ACC112 (cell line): ENCODE measurements at regions not wholly inside any gene's neighbourhood (a gene's known extent, or its start where the extent isn't known, plus 50 kb on each side); places are given as distances from the start of the nearest gene placed in this dataset.
A peak's percentile ranks its signal among the peaks of the same experiment; 100 is the strongest.

Experiments
- H2AFZ ChIP-seq: fragments of 200-600 bp; sonication (generic); one replicate; pipeline ENCODE4 v1.6.0; 2017; ENCODE audit warnings: antibody characterized with exemption, low read length; ENCODE audit not compliant: unreplicated experiment
- H3K27ac ChIP-seq: fragments of 200-600 bp; sonication (generic); 2 replicates; pipeline ENCODE4 v1.5.1; 2014; ENCODE audit warnings: low read depth, mild to moderate bottlenecking, antibody characterized with exemption, low read length, moderate library complexity
- H3K27me3 ChIP-seq: fragments of 200-600 bp; sonication (generic); 2 replicates; pipeline ENCODE4 v1.6.1; 2014; ENCODE audit warnings: mild to moderate bottlenecking, antibody characterized with exemption, low read length, moderate library complexity, mixed read lengths; ENCODE audit not compliant: insufficient read depth
- H3K36me3 ChIP-seq: fragments of 200-600 bp; sonication (generic); 2 replicates; pipeline ENCODE4 v1.6.1; 2016; ENCODE audit warnings: mild to moderate bottlenecking, antibody characterized with exemption, low read length, moderate library complexity, mixed read lengths; ENCODE audit not compliant: insufficient read depth
- H3K4me1 ChIP-seq: fragments of 200-600 bp; sonication (generic); one replicate; pipeline ENCODE4 v1.6.1; 2016; ENCODE audit warnings: low read length, mixed read lengths; ENCODE audit not compliant: insufficient read depth, unreplicated experiment, control insufficient read depth
- H3K4me3 ChIP-seq: fragments of 200-600 bp; sonication (generic); 2 replicates; pipeline ENCODE4 v1.5.1; 2014; ENCODE audit warnings: mild to moderate bottlenecking, low read depth, low read length
- H3K79me2 ChIP-seq: fragments of 200-600 bp; sonication (generic); one replicate; pipeline ENCODE4 v1.6.0; 2016; ENCODE audit warnings: low read length; ENCODE audit not compliant: control insufficient read depth, unreplicated experiment, insufficient read depth

DNA sequence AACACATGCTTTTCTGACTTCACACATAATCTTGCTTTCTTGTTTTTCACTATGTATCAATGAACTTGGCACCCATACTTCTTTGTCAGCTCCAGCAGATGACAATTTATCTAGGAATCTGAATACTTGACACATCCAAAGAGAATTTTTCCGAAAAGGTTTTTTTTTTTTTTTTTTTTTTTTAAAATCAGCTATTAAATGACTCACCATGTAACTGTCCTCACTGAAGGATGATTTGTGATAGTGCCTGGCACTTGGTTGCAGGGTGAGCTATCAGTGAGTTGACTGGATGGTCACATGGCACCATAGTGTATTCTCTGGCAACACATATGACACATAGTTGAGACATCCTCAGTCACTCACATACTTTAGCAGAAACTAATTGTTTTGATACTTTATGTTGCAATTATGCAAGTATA is 133.4 kb upstream of the E2F8 start:
- Histone ChIP-seq H3K4me3 (peak overlapping the region; percentile 18; the same call in 1 of the 2 replicates), H3K36me3 (no peaks in the 10 kb centered on the region), H3K27me3 (no peaks in the 10 kb centered on the region), H3K79me2 (peaks cover 85% of the 10 kb centered on the region), H3K4me1 (peaks cover 85% of the 10 kb centered on the region), H3K27ac (peak overlapping the region; percentile 96), H2AFZ (no peak overlapping the region)

DNA sequence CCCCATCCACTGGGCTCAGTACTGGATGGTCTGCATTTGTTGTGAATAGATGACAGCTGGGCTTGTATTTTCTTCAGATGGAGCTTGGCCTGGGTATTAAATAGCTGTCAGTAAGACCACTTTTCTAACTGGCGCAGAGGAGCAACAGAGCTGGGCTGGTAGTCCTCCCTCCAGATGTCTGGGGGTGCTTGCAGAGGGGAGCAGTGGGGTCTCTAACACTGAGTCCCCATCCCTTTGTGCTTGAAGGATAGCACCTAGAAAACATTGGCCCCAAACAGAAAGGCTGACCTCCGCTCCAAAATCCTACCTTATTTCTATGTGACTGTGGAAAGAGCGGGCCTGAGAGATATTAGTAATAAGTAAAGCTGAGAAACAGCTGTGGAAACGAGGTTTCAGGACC is 131.6 kb upstream of the E2F8 start:
- peaks cover 96% of the 10 kb centered on the region for H3K4me1 ChIP-seq
- no peaks in the 10 kb centered on the region for H3K27me3 ChIP-seq
- peaks cover 83% of the 10 kb centered on the region for H3K79me2 ChIP-seq
- no peaks in the 10 kb centered on the region for H3K36me3 ChIP-seq
- peak overlapping the region; percentile 96 for H3K27ac ChIP-seq
- no peak overlapping the region for H3K4me3 ChIP-seq
- H2AFZ ChIP-seq, result no peak overlapping the region

DNA sequence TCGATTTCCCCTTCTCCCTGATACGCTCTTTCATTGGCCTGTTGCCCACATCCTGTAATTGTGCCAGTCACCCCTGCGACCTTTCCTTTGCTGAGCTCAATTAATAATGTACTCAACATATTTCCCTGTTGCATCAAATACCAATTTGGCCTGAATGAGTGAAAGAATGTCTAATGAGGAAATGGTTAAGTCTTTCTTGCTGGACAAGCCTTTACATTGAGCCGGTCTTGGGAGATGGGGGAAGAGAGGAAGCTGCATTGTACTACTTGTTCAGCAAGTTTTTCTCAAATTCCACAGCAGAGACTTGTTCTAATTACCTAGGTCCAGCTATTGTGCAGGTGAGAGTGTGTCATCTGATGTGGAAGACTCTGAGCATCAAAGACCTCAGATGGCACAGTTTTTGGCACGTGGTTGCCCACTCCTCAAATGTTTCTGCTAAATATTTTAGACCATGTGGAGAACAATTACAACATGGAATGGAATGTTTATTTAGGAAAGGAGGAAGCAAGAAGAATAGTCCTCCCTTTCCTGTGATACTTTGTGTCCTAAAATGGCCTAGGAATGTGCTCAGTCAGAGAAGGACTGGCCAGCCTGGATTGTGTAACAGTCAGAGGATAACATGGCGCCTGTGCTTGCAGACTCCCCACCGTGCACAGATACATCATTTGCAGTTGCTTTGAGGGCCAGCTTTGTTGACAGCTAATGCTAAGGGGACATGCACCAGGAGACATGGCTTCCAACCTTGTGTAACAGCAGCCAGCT is 129.5 kb upstream of the E2F8 start:
- peak overlapping the region; percentile 10 for H2AFZ ChIP-seq

DNA sequence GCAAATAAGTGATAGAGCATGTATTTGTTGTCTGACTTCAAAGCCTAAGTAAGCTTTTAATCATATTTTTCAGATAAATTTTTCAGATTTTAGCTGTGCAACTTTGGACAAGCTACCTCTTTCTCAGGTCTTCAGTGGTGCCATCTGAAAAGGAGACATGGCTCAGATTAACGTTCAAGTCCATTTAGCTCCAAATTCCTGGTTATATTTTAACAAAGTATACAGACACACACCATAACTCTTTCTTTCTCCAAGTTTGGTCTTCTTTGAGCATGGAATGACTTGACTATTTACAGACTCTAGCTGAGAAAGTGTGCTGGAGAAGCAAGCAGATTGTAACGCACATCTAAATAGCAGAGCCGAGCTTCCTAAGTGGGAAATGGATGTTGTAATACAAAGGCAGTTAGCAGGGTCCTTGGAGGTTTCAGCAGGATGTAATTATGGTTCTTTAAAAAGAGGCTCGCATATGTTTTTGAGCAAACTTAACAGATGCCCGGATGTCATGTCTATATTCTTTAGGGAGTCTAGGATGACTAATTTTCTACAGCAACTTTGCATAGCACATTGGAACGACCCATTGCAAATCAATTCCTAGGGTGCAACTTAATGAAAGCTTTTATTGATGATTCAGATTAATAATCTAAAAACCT is 128.1 kb upstream of the E2F8 start:
- Histone ChIP-seq H3K4me3 (peak overlapping the region; percentile 1; the same call in 1 of the 2 replicates), H3K27me3 (no peaks in the 10 kb centered on the region), H3K79me2 (peaks cover 85% of the 10 kb centered on the region), H3K4me1 (peaks cover 100% of the 10 kb centered on the region), H2AFZ (peak overlapping the region; percentile 8), H3K36me3 (no peaks in the 10 kb centered on the region), H3K27ac (peak overlapping the region; percentile 96)

More for the DNA sequence above, 129.5 kb upstream of the E2F8 start:
- Histone ChIP-seq H3K27ac (peak overlapping the region; percentile 96), H3K27me3 (no peaks in the 10 kb centered on the region), H3K4me3 (peak overlapping the region; percentile 1; the same call in 1 of the 2 replicates), H3K4me1 (peaks cover 100% of the 10 kb centered on the region), H3K36me3 (no peaks in the 10 kb centered on the region), H3K79me2 (peaks cover 79% of the 10 kb centered on the region)

DNA sequence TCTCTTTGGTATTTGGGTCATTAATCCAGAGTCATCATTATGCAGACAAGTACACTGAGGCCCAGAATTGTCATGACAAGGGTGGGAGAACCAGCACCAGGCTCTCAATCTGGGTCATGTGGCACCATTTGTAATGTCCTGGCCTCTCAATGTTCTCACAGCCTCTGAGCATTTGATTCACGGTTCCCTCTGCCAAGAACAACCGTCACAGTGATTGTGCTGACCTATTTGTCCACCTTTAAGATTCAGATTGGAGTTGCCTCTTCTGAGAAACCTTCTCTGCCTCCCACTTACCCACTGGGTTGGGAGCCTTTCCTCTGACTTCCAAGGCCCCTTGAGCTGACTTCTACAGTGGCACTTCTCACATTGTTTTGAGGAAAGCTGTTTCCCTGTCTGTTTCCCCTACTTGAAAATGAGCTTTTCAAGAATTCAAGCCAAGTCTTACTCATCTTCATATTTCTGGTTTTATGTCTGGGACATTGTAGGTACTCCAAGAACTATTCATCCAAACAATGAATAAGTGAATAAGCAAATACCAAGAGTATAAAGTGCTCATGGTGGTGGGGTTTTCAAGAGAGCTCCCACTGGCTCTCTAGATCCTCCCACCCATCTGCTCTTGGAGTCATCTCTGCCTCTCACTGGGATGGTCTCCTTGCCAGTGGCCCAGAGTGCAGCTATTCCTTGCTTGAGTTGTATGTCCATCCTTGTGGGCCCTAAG is 126.4 kb upstream of the E2F8 start:
- Histone ChIP-seq H3K79me2 (peaks cover 76% of the 10 kb centered on the region), H3K36me3 (no peaks in the 10 kb centered on the region), H3K27ac (peak overlapping the region; percentile 96), H2AFZ (no peak overlapping the region), H3K4me3 (peak overlapping the region; percentile 18; the same call in 1 of the 2 replicates), H3K4me1 (peaks cover 88% of the 10 kb centered on the region), H3K27me3 (no peaks in the 10 kb centered on the region)

DNA sequence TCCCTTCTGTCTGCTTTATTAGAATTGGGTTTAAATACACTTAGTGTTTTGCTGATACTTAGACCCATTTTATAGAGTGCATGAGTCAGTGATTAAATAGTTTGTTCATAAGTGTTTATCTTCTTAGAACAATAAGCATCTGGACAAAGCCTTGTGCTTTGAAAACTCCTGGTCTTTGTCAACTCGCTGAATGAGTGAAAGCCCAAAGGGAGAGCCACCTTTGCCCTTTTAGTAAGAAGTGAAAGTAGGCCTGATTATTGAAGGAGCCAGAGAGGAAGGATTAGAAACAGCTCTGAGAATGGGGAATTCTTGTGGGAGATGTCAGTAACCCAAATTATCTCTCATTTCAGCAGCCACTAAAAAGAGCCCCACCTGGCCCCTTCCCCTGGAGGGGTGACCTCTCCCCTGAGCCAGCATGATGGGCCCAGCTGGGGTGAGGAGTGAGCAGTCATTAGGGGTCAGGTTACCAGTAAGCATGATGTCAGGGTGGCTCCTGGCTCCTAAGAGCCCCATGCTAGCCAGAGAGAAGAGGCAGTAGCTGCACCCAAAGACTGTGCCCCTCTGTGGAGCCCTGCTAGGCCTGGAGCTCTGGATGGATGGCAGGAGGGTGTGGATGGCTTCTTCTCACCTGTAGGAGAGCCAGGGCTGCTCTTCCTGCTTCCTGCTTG is 125.1 kb upstream of the E2F8 start:
- Histone ChIP-seq H2AFZ (no peak overlapping the region), H3K4me1 (peaks cover 75% of the 10 kb centered on the region), H3K4me3 (peak overlapping the region; percentile 10; the same call in 1 of the 2 replicates), H3K27me3 (no peaks in the 10 kb centered on the region), H3K36me3 (0 out of 2 replicates have a peak, but pooled peaks cover 4% of the 10 kb centered on the region), H3K79me2 (peaks cover 76% of the 10 kb centered on the region), H3K27ac (peak overlapping the region; percentile 96)

DNA sequence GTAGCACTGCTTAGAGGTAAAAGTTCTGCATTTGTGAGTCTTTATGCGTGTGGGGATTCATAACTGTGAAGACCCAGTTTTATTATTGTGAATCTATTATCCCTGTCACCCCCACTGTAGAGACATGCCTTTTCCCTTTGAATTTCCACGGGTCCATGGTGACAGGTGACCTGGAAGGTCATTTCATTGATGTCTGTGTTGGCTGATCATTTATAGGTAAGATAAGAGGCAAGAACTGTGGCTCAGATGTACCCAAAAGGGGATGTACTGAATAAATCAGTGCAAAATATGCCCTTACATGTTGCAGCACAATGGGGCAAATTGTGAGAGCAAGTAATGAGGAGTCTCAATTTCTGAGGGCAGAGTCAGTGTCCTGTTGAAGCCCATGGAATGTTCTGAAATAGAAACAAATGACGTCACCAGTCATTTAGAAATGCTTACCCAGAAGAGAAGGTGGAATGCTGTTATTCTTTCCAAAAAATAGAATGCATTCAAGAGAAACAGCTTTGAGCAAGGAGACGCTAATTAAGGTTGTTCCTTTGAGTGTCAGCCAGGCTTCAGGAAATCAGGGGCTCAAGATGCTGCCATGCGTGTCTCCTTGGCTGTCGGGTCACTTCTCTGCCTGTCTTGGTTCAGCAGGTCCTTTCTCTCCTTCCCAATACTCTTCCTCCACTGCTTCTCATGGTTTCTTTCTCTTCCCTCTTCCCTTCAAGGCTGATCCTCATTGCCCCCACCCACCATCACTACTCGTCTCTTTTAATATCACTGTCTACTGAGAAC is 118.7 kb upstream of the E2F8 start:
- Histone ChIP-seq H3K36me3 (0 out of 2 replicates have a peak, but pooled peaks cover 4% of the 10 kb centered on the region), H3K27me3 (no peaks in the 10 kb centered on the region), H3K4me3 (no peak overlapping the region), H3K27ac (peak overlapping the region; percentile 47), H3K4me1 (peaks cover 74% of the 10 kb centered on the region), H2AFZ (no peak overlapping the region), H3K79me2 (peaks cover 89% of the 10 kb centered on the region)

DNA sequence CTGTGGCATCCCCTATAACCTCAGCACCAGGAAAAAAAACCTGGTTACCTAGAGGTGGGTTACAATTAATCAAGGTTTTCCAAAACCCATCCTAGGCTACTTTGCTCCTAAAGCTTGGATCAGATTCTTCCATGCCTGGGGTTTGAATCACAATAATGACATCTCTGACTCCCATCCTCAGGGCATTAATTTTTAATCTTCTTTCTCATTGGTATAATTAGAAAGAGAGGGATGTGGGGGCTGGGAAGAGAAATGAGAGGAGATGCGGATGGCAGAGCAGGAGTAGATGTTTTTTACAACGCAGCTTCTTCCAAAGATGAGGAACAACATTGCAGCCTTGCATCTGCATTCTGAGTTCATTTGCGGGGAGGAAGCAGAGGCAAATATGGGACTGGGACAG is 117.2 kb upstream of the E2F8 start:
- H3K79me2 ChIP-seq, result peaks cover 93% of the 10 kb centered on the region
- H3K27ac ChIP-seq, result no peak overlapping the region
- H3K27me3 ChIP-seq, result no peaks in the 10 kb centered on the region
- H3K4me1 ChIP-seq, result peaks cover 78% of the 10 kb centered on the region
- no peak overlapping the region for H2AFZ ChIP-seq
- no peak overlapping the region for H3K4me3 ChIP-seq
- H3K36me3 ChIP-seq, result 0 out of 2 replicates have a peak, but pooled peaks cover 4% of the 10 kb centered on the region

DNA sequence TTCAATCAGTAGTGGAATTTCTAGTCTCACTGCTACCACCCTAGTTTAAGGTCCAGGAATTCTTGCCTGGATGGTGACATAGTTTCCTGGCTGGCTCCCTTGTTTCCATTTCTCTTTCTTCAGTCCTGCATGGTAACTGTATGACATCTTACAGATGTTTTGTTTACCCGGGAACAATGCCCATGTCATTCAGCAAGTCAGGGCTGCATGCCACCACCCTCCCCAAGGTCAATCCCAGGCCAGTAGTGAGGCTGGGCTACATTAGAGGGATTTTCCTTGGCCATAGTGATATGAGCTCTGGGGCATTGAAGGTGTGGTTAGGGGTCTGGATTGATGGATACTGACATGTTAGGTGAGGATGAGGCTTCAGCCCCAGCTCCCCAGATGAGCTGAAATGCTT is 114.9 kb upstream of the E2F8 start:
- Histone ChIP-seq H2AFZ (no peak overlapping the region), H3K27me3 (no peaks in the 10 kb centered on the region), H3K79me2 (peaks cover 96% of the 10 kb centered on the region), H3K4me3 (no peak overlapping the region), H3K4me1 (peaks cover 89% of the 10 kb centered on the region), H3K36me3 (peaks cover 5% of the 10 kb centered on the region; the same call in 1 of the 2 replicates), H3K27ac (no peak overlapping the region)
